MCF 10A (cell line): ENCODE measurements at regions not wholly inside any gene's neighbourhood (a gene's known extent, or its start where the extent isn't known, plus 50 kb on each side); places are given as distances from the start of the nearest gene placed in this dataset.

Source experiments
- BruUV-seq: library from RNA; stranded (reverse); fragments of 400-500 nt; replicated peaks from 2 replicates; lab custom pipeline; 2021; lab: Mats Ljungman, UMichigan
- CTCF ChIA-PET: fragments of 300-600 bp; sonication (Branson Sonifier 250); formaldehyde crosslinking; extraction: SDS; loops from one replicate; lab custom pipeline; 2021; ENCODE audit warnings: antibody characterized with exemption, inconsistent platforms; lab: Yijun Ruan, JAX
- POLR2A ChIA-PET: fragments of 300-600, 350-650 bp; sonication (Branson Sonifier 250); formaldehyde crosslinking; extraction: SDS; loops from one replicate; lab custom pipeline; 2020; ENCODE audit warnings: antibody characterized with exemption, inconsistent platforms; lab: Yijun Ruan, JAX
- DNase-seq: peaks from one replicate; pipeline ENCODE4 v3.0.0-alpha.2; 2018; ENCODE audit not compliant: unreplicated experiment
- H3K27ac Mint-ChIP-seq: one replicate; pipeline ENCODE4 v1.8.0; 2022; ENCODE audit warnings: mild to moderate bottlenecking, low read depth, mixed read lengths; ENCODE audit not compliant: unreplicated experiment
- H3K27me3 Mint-ChIP-seq: one replicate; pipeline ENCODE4 v1.8.0; 2022; ENCODE audit warnings: mixed read lengths; ENCODE audit not compliant: insufficient read depth, unreplicated experiment
- H3K36me3 Mint-ChIP-seq: one replicate; pipeline ENCODE4 v1.8.0; 2022; ENCODE audit warnings: mild to moderate bottlenecking, moderate library complexity, mixed read lengths; ENCODE audit not compliant: insufficient read depth, unreplicated experiment
- H3K4me1 Mint-ChIP-seq: one replicate; pipeline ENCODE4 v1.8.0; 2022; ENCODE audit warnings: mixed read lengths; ENCODE audit not compliant: insufficient read depth, unreplicated experiment
- H3K4me3 Mint-ChIP-seq: one replicate; pipeline ENCODE4 v1.8.0; 2022; ENCODE audit warnings: mild to moderate bottlenecking, moderate library complexity, mixed read lengths; ENCODE audit not compliant: unreplicated experiment
- H3K9me3 Mint-ChIP-seq: one replicate; pipeline ENCODE4 v1.8.0; 2022; ENCODE audit warnings: mixed read lengths; ENCODE audit not compliant: unreplicated experiment
- CTCF ChIP-seq: fragments of 200-600 bp; IDR thresholded peaks from one replicate; pipeline ENCODE4 v1.8.0; 2022; ENCODE audit warnings: antibody characterized with exemption, mild to moderate bottlenecking; ENCODE audit not compliant: unreplicated experiment
- intact Hi-C: fragments of 100-400 bp; cut with micrococcal nuclease; formaldehyde crosslinking; loops from 2 replicates; pipeline ENCODE4 v1.14.1; 2022

DNA sequence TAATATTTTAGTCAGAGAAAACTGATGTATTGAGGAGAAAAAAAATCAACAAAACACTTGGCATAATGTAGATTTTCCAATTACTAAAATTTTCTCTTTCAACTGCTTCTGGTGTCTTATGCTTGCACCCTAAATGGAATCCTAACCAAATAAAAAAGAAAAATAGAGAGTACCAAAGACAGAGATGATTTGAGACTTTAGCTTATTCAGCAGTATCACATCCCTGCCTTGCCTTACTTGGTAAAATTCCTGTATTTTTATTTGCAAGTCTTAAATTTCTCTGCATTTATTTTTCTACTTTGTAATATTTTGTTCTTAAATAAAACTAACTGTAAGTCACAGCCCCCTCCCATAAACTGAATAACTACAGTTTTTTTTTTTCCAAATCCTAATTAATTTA, 950.5 kb upstream of the INTU start:
- Mint-ChIP-seq H3K4me1 (no peaks in the 10 kb centered on the region), H3K9me3 (no peaks in the 10 kb centered on the region)

GRCh38 chr4:126686491-126686890, 946.3 kb upstream of the INTU start:
- H3K36me3 Mint-ChIP-seq = no peaks in the 10 kb centered on the region
- CTCF ChIA-PET = no interaction called here
- intact Hi-C loops = no loop called here

More for the DNA sequence above, 950.5 kb upstream of the INTU start:
- Mint-ChIP-seq H3K36me3 (no peaks in the 10 kb centered on the region), H3K27me3 (no peaks in the 10 kb centered on the region), H3K4me3 (no peak overlapping the region), H3K27ac (no peak overlapping the region)
- intact Hi-C loops = no loop called here
- ChIA-PET POLR2A (no interaction called here), CTCF (no interaction called here)
- no peak for TF ChIP-seq CTCF
- BruUV-seq = no TSS peak
- no peak for DNase-seq

GRCh38 chr4:126687655-126688358, 945.0 kb upstream of the INTU start:
- H3K9me3 Mint-ChIP-seq = no peaks in the 10 kb centered on the region
- ChIA-PET CTCF (interaction anchor here (0.6 to 0.7 kb wide), 2 partner anchors 10 to 629 kb away, joined by 3 read pairs; no protein-coding TSS in a partner anchor), POLR2A (no interaction called here)
- no peak for DNase-seq
- no peak for TF ChIP-seq CTCF
- H3K27me3 Mint-ChIP-seq = no peaks in the 10 kb centered on the region
- intact Hi-C loops = no loop called here
- BruUV-seq = no TSS peak
- H3K4me3 Mint-ChIP-seq = no peak overlapping the region
- no peaks in the 10 kb centered on the region for H3K36me3 Mint-ChIP-seq
- H3K4me1 Mint-ChIP-seq = no peaks in the 10 kb centered on the region
- H3K27ac Mint-ChIP-seq = no peak overlapping the region

More at GRCh38 chr4:126686491-126686890, 946.3 kb upstream of the INTU start:
- Mint-ChIP-seq H3K27me3 (no peaks in the 10 kb centered on the region), H3K9me3 (no peaks in the 10 kb centered on the region), H3K27ac (no peak overlapping the region), H3K4me3 (no peak overlapping the region), H3K4me1 (no peaks in the 10 kb centered on the region)
- DNase-seq = no peak
- TF ChIP-seq CTCF = no peak
- POLR2A ChIA-PET = no interaction called here
- no TSS peak for BruUV-seq

- Mint-ChIP-seq H3K36me3 (no peaks in the 10 kb centered on the region), H3K9me3 (no peaks in the 10 kb centered on the region), H3K4me3 (no peak overlapping the region), H3K27ac (no peak overlapping the region), H3K27me3 (no peaks in the 10 kb centered on the region), H3K4me1 (peaks cover 2% of the 10 kb centered on the region)
- no TSS peak for BruUV-seq
- CTCF ChIA-PET = interaction anchor here (0.6 kb wide), 1 partner anchor 124 kb away, joined by 3 read pairs; no protein-coding TSS in a partner anchor
- TF ChIP-seq CTCF = no peak
- DNase-seq = no peak
- intact Hi-C loops = no loop called here
- POLR2A ChIA-PET = no interaction called here
Measured at GRCh38 chr4:126691797-126692196, 941.0 kb upstream of the INTU start.
